ENCODE measurements at regions not wholly inside any gene's neighbourhood (a gene's known extent, or its start where the extent isn't known, plus 50 kb on each side); places are given as distances from the start of the nearest gene placed in this dataset.

GRCh38 chr4:187174749-187175148, 451.1 kb upstream of the FAT1 start:
- intact Hi-C loops (cut with micrococcal nuclease) = loop anchor here (10.0 kb wide), 1 partner anchor 450 kb away; the partner anchor contains the start of gene FAT1
- H4K5ac ChIP-seq (ENCODE audit: low read depth, low read length) = no peak overlapping the region
- DNase-seq = no peak
- H3K9ac ChIP-seq (ENCODE audit: low read depth, low read length) = no peak overlapping the region
- H3K4me1 ChIP-seq (ENCODE audit: control insufficient read depth, insufficient read depth, low read length) = peaks cover 2% of the 10 kb centered on the region; the same call in 1 of the 2 replicates
- H2BK5ac ChIP-seq (ENCODE audit: low read depth, low read length, poor library complexity, severe bottlenecking) = no peak overlapping the region
- dilution Hi-C loops (cut with HindIII; ENCODE audit: low sequenced_read_pairs, unreplicated experiment) = no loop called here
- no peak for ATAC-seq (ENCODE audit: low read depth)
- H2BK15ac ChIP-seq (ENCODE audit: low read depth, low read length) = no peak overlapping the region
- H2BK120ac ChIP-seq (ENCODE audit: low read depth, low read length) = no peak overlapping the region
- TF ChIP-seq MXI1 (IDR thresholded peaks at IDR 0.05; ENCODE audit: borderline replicate concordance, low read depth, low read length) (no peak), CEBPB (IDR thresholded peaks at IDR 0.05; ENCODE audit: low read depth, low read length) (no peak), BHLHE40 (IDR thresholded peaks at IDR 0.05; ENCODE audit: low read depth, low read length) (no peak), SMC3 (IDR thresholded peaks at IDR 0.05; ENCODE audit: low read depth, low read length) (no peak), RAD21 (IDR thresholded peaks at IDR 0.05; ENCODE audit: low read length) (no peak), CHD1 (IDR thresholded peaks at IDR 0.05; ENCODE audit: low read depth, low read length) (no peak), RCOR1 (IDR thresholded peaks at IDR 0.05; ENCODE audit: insufficient replicate concordance, low read length) (no peak), MAFK (IDR thresholded peaks at IDR 0.05; ENCODE audit: low read depth, low read length) (no peak), ELK1 (IDR thresholded peaks at IDR 0.05; ENCODE audit: borderline replicate concordance, low read depth, low read length) (no peak), USF2 (IDR thresholded peaks at IDR 0.05; ENCODE audit: low read depth, low read length) (no peak), POLR2A (IDR thresholded peaks at IDR 0.05; ENCODE audit: low read depth, low read length) (no peak), NFE2L2 (IDR thresholded peaks at IDR 0.05; ENCODE audit: low read depth, low read length) (no peak), FOS (IDR thresholded peaks at IDR 0.05; ENCODE audit: low read depth, low read length) (no peak), MAZ (IDR thresholded peaks at IDR 0.05; ENCODE audit: borderline replicate concordance, low read depth, low read length) (no peak), RFX5 (IDR thresholded peaks at IDR 0.05; ENCODE audit: low read depth, low read length) (no peak), CTCF (conservative IDR thresholded peaks at IDR 0.05; ENCODE audit: low read depth, low read length) (no peak)
- CTCF ChIA-PET = interaction anchor here (0.6 to 1.1 kb wide), 3 partner anchors 9 to 970 kb away, joined by 3 to 4 read pairs (median 3); no protein-coding TSS in a partner anchor
- H3K9me3 ChIP-seq (ENCODE audit: control insufficient read depth, insufficient read depth, low read length) = no peaks in the 10 kb centered on the region
- 100% methylated on average over 3 of the region's 8 CpGs; no CpG with 5 or more reads in 1 of the 2 experiments for WGBS, 2 experiments (ENCODE audit: extremely low coverage in 2 of 2, insufficient read length in 1 of 2)
- H3K4ac ChIP-seq (ENCODE audit: low read depth, low read length) = no peak overlapping the region
- H3K23ac ChIP-seq (ENCODE audit: low read depth, low read length) = no peak overlapping the region
- no peak overlapping the region for H4K91ac ChIP-seq (ENCODE audit: insufficient read depth, low read depth, low read length)
- no peaks in the 10 kb centered on the region; the same call in 1 of the 2 replicates for H3K9me1 ChIP-seq (ENCODE audit: insufficient read depth, low read length)
- no peaks in the 10 kb centered on the region for H4K20me1 ChIP-seq (ENCODE audit: insufficient read depth, low read length)
- in situ Hi-C loops (cut with MboI; ENCODE audit: low sequenced_read_pairs) = no loop called here
- H3K18ac ChIP-seq (ENCODE audit: low read depth, low read length) = no peak overlapping the region
- no peak overlapping the region for H3K56ac ChIP-seq (ENCODE audit: extremely low read depth, insufficient read depth, low read length)
- H2AK9ac ChIP-seq (replicated peaks; ENCODE audit: low read depth, low read length, poor library complexity) = no peak overlapping the region
- BruUV-seq (replicated peaks) = no TSS peak
- H3K4me2 ChIP-seq (ENCODE audit: low read depth, low read length) = no peak overlapping the region
- no peaks in the 10 kb centered on the region for H3K36me3 ChIP-seq (ENCODE audit: control insufficient read depth, insufficient read depth, low read length)
- no peaks in the 10 kb centered on the region for H3K27me3 ChIP-seq (ENCODE audit: control insufficient read depth, insufficient read depth, low read length)
- POLR2A ChIA-PET (ENCODE audit: unreplicated experiment) = no interaction called here
- H3K14ac ChIP-seq (replicated peaks; ENCODE audit: low read depth, low read length) = no peak overlapping the region
- no peak overlapping the region for H4K8ac ChIP-seq (ENCODE audit: low read depth in 2 of 2, low read length in 2 of 2)
- H2AFZ ChIP-seq (replicated peaks; ENCODE audit: low read length, poor library complexity) = peak overlapping the region; percentile 49
- H3K79me1 ChIP-seq (ENCODE audit: low read depth in 1 of 2, low read length in 2 of 2) = no peaks in the 10 kb centered on the region
- H3K4me3 ChIP-seq (ENCODE audit: insufficient read depth, low read depth, low read length) = no peak overlapping the region
- no peak overlapping the region for H2BK20ac ChIP-seq (ENCODE audit: low read depth, low read length)
- H2AK5ac ChIP-seq (ENCODE audit: low read depth, low read length) = no peak overlapping the region
- H3K27ac ChIP-seq (ENCODE audit: insufficient read depth, low read length) = no peak overlapping the region
